K562 (cell line): ENCODE measurements at regions not wholly inside any gene's neighbourhood (a gene's known extent, or its start where the extent isn't known, plus 50 kb on each side); places are given as distances from the start of the nearest gene placed in this dataset.
"Not testable (repeated sequence)": the region's sequence is repeated elsewhere in the genome, so short reads cannot be mapped to it uniquely, and the experiment has no call there.

Experiments used
- ATAC-seq: fragments of 200-7000 bp; cut with Tn5 transposase; 3 replicates; pipeline ENCODE4 v1.9.1; 2020; ENCODE audit warnings: moderate library complexity
- BruUV-seq: library from RNA; stranded (reverse); fragments of 400-500 nt; replicated peaks from 2 replicates; lab custom pipeline; 2021; lab: Mats Ljungman, UMichigan
- CTCF ChIA-PET: fragments of 300-600 bp; formaldehyde crosslinking; extraction: SDS; loops from one replicate; lab custom pipeline; 2021; ENCODE audit warnings: low intra/inter-chr PET ratio; lab: Yijun Ruan, JAX
- POLR2A ChIA-PET: fragments of 300-600, 350-650 bp; sonication (Branson Sonifier 250); formaldehyde crosslinking; extraction: SDS; loops from one replicate; lab custom pipeline; 2021; ENCODE audit warnings: antibody characterized with exemption, inconsistent platforms; lab: Yijun Ruan, JAX
- DNase-seq, 4 experiments: peaks; one replicate each; pipeline versions ENCODE4 v3.0.0 to v3.0.0-alpha.2; 2011 to 2018; ENCODE audit warnings: low spot score in 3 of 4, mixed read lengths in 3 of 4; ENCODE audit errors: extremely low read depth in 1 of 4
- FAIRE-seq: peaks from 2 replicates; lab custom pipeline; 2011; peaks lifted over from hg19 to GRCh38; lab: Jason Lieb, UNC
- H2AFZ ChIP-seq: 2 replicates; pipeline ENCODE4 v1.6.0; 2011; ENCODE audit warnings: low read depth, low read length, control low read depth, inconsistent platforms
- H3K27ac ChIP-seq: fragments of 200-600 bp; 3 replicates; pipeline ENCODE4 v1.8.0; 2011; ENCODE audit warnings: low read depth, mild to moderate bottlenecking, control low read depth, inconsistent platforms, low read length, moderate library complexity, mixed read lengths; ENCODE audit errors: extremely low read depth
- H3K27me3 ChIP-seq, 2 experiments: fragments of 300-600 bp in 1 of 2; 2 replicates in 1 of 2; 3 replicates in 1 of 2; pipeline versions ENCODE4 v1.6.0 to v1.8.0; 2011; ENCODE audit warnings: inconsistent platforms in 2 of 2, low read length in 2 of 2, mild to moderate bottlenecking in 1 of 2, mixed read lengths in 1 of 2, moderate library complexity in 1 of 2; ENCODE audit not compliant: control insufficient read depth in 2 of 2, insufficient read depth in 2 of 2
- H3K36me3 ChIP-seq: fragments of 300-600 bp; 3 replicates; pipeline ENCODE4 v1.8.0; 2011; ENCODE audit warnings: mild to moderate bottlenecking, low read length, inconsistent platforms; ENCODE audit not compliant: control insufficient read depth, insufficient read depth
- H3K4me1 ChIP-seq, 2 experiments: fragments of 200-600 bp in 1 of 2; replicated peaks in 1 of 2; 2 replicates in 1 of 2; 3 replicates in 1 of 2; pipeline versions ENCODE4 v1.5.1 to v1.8.0; 2011; ENCODE audit warnings: inconsistent platforms in 2 of 2, low read length in 2 of 2, mild to moderate bottlenecking in 1 of 2, mixed read lengths in 1 of 2, moderate library complexity in 1 of 2; ENCODE audit not compliant: control insufficient read depth in 2 of 2, insufficient read depth in 2 of 2
- H3K4me2 ChIP-seq: 2 replicates; pipeline ENCODE4 v1.6.1; 2011; ENCODE audit warnings: low read length, control low read depth, inconsistent platforms, mixed read lengths; ENCODE audit not compliant: insufficient read depth
- H3K4me3 ChIP-seq: fragments of 200-600 bp; sonication (generic), shearing (Covaris generic); 2 replicates; pipeline ENCODE4 v1.5.1; 2016; ENCODE audit warnings: control low read depth, inconsistent platforms
- H3K79me2 ChIP-seq: fragments of 200-600 bp; 3 replicates; pipeline ENCODE4 v1.8.0; 2011; ENCODE audit warnings: low read length, inconsistent platforms; ENCODE audit not compliant: control insufficient read depth, insufficient read depth
- H3K9ac ChIP-seq, 2 experiments: 2 replicates each; pipeline versions ENCODE4 v1.6.0 to v1.6.1; 2011; ENCODE audit warnings: low read depth in 2 of 2, low read length in 2 of 2, control low read depth in 1 of 2, inconsistent platforms in 1 of 2, mild to moderate bottlenecking in 1 of 2, mixed read lengths in 1 of 2; ENCODE audit not compliant: insufficient read depth in 1 of 2
- H3K9me1 ChIP-seq: one replicate; pipeline ENCODE4 v1.6.0; 2011; ENCODE audit warnings: inconsistent platforms, mild to moderate bottlenecking, low read length, moderate library complexity; ENCODE audit not compliant: control insufficient read depth, insufficient read depth
- H3K9me3 ChIP-seq: replicated peaks from 2 replicates; pipeline ENCODE4 v1.5.1; 2011; ENCODE audit warnings: low read depth, low read length, inconsistent platforms; ENCODE audit not compliant: control insufficient read depth, insufficient read depth
- H4K20me1 ChIP-seq: replicated peaks from 2 replicates; pipeline ENCODE4 v1.6.1; 2011; ENCODE audit warnings: low read length, inconsistent platforms, mixed read lengths; ENCODE audit not compliant: control insufficient read depth, insufficient read depth
- CBX1 ChIP-seq: sonication (generic); IDR thresholded peaks from 2 replicates; pipeline ENCODE4 v1.6.1; 2016; ENCODE audit warnings: antibody characterized with exemption, low read depth, mild to moderate bottlenecking
- CEBPG ChIP-seq, 3 experiments: fragments of 200-800 bp in 1 of 3; sonication (Bioruptor generic) in 1 of 3; sonication (generic) in 1 of 3; formaldehyde crosslinking in 1 of 3; IDR thresholded peaks in 2 of 3; conservative IDR thresholded peaks in 1 of 3; 2 replicates each; pipeline versions ENCODE4 v1.6.1 to v1.8.0; 2016 to 2022; ENCODE audit warnings: missing compliant biosample characterization in 2 of 3, missing genetic modification characterization in 2 of 3, mild to moderate bottlenecking in 1 of 3, missing genetic modification reagents in 1 of 3
- L3MBTL2 ChIP-seq: fragments of 450-650 bp; IDR thresholded peaks from 2 replicates; pipeline ENCODE4 v1.6.1; 2016; ENCODE audit warnings: mild to moderate bottlenecking, moderate library complexity
- NCOR1 ChIP-seq: fragments of 450-650 bp; IDR thresholded peaks from 2 replicates; pipeline ENCODE4 v1.6.1; 2016; ENCODE audit warnings: mild to moderate bottlenecking, moderate library complexity
- NRF1 ChIP-seq, 2 experiments: fragments of 450-650 bp; IDR thresholded peaks in 1 of 2; conservative IDR thresholded peaks in 1 of 2; 2 replicates each; pipeline ENCODE4 v1.6.1; 2014; ENCODE audit warnings: mild to moderate bottlenecking in 2 of 2
- POLR2G ChIP-seq: fragments of 200-400 bp; formaldehyde crosslinking; IDR thresholded peaks from 2 replicates; pipeline ENCODE4 v1.6.1; 2017; ENCODE audit warnings: low read depth, mild to moderate bottlenecking, antibody characterized with exemption, low read length, moderate library complexity
- ZNF507 ChIP-seq: conservative IDR thresholded peaks from 2 replicates; pipeline ENCODE4 v1.6.1; 2017; ENCODE audit warnings: missing genetic modification characterization, missing compliant biosample characterization
- WGBS: fragments of 100-300 bp; shearing (Covaris generic); methylation state at CpG from one replicate; pipeline ENCODE4 v1.1.6; 2016; ENCODE audit warnings: low coverage, mixed read lengths; ENCODE audit not compliant: insufficient coverage; ENCODE audit errors: missing lambda C conversion rate; 5-methylcytosine and 5-hydroxymethylcytosine counted together
- in situ Hi-C: fragments of 300-500 bp; cut with MboI; formaldehyde crosslinking; loops from 4 replicates; pipeline ENCODE4 v1.15.0; 2018; ENCODE audit warnings: inconsistent platforms, mixed read lengths
- intact Hi-C: fragments of 100-400 bp; cut with micrococcal nuclease; formaldehyde crosslinking; loops from 2 replicates; pipeline ENCODE4 v1.14.2; 2022
- TF ChIP-seq, protein P1 (sequence below): fragments of 450-650 bp; formaldehyde crosslinking; IDR thresholded peaks from 2 replicates; pipeline ENCODE4 v1.4.0; 2020; ENCODE audit warnings: mild to moderate bottlenecking, mixed read lengths

DNA sequence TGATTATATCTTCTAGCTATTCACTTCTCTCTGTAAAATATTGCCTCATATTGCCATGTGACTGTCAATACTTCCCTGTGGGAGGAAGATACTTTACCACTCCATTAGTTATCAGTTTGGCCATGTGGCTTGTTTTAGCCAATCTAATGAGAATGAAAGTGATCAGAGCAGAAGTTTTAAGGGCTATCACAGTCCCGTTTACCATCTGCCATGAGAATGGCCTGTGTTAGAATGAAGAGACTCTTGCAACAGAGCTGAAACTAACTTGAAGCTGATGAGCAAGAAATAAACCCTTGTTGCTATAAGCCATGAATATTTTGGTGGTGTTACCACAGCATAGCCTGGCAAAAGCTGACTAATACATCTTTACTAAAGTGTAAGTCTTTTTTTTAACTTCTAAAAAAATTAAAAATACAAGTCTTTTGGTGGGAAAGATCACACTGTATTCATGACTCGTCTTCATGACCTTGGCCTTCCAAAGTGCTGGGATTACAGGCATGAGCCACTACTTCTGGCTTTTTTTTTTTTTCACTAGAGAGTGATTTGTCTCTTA, 68.0 kb upstream of the CTNNA1 start (continued):
- TF ChIP-seq CEBPG (CRISPR knock-in tag; IDR thresholded peaks at IDR 0.05) (no peak), CEBPG (tag; conservative IDR thresholded peaks at IDR 0.05 in 1 of 2, IDR thresholded peaks at IDR 0.05 in 1 of 2) (peak; percentile 34 to 69; a peak in 3 of 4 replicates), CBX1 (no peak), L3MBTL2 (0 out of 2 replicates have a peak, but pooled peaks have one; percentile 13), NRF1 (conservative IDR thresholded peaks at IDR 0.05 in 1 of 2, IDR thresholded peaks at IDR 0.05 in 1 of 2) (no peak), NCOR1 (no peak), POLR2G (no peak)
- TF ChIP-seq, protein P1, sequence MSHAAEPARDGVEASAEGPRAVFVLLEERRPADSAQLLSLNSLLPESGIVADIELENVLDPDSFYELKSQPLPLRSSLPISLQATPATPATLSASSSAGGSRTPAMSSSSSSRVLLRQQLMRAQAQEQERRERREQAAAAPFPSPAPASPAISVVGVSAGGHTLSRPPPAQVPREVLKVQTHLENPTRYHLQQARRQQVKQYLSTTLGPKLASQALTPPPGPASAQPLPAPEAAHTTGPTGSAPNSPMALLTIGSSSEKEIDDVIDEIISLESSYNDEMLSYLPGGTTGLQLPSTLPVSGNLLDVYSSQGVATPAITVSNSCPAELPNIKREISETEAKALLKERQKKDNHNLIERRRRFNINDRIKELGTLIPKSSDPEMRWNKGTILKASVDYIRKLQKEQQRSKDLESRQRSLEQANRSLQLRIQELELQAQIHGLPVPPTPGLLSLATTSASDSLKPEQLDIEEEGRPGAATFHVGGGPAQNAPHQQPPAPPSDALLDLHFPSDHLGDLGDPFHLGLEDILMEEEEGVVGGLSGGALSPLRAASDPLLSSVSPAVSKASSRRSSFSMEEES (CRISPR knock-in tag): no peak

DNA sequence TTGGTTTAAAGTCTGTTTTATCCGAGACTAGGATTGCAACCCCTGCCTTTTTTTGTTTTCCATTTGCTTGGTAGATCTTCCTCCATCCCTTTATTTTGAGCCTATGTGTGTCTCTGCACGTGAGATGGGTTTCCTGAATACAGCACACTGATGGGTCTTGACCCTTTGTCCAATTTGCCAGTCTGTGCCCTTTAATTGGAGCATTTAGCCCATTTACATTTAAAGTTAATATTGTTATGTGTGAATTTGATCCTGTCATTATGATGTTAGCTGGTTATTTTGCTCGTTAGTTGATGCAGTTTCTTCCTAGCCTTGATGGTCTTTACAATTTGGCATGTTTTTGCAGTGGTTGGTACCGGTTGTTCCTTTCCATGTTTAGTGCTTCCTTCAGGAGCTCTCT, 70.8 kb upstream of the CTNNA1 start:
- ATAC-seq, H4K20me1 ChIP-seq, H3K9ac ChIP-seq, H3K9me1 ChIP-seq, H3K36me3 ChIP-seq, POLR2A ChIA-PET, H3K79me2 ChIP-seq, FAIRE-seq, H2AFZ ChIP-seq, BruUV-seq, intact Hi-C loops, in situ Hi-C loops, DNase-seq, H3K4me1 ChIP-seq, H3K4me3 ChIP-seq, H3K9me3 ChIP-seq, H3K27ac ChIP-seq, H3K4me2 ChIP-seq, H3K27me3 ChIP-seq, CTCF ChIA-PET: not testable (repeated sequence)
- WGBS: 0% methylated on average over 1 of the region's 4 CpGs
- TF ChIP-seq ZNF507 (tag): peak; percentile 93
